Spleen (tissue), 7 donors: ENCODE measurements at regions not wholly inside any gene's neighbourhood (a gene's known extent, or its start where the extent isn't known, plus 50 kb on each side); places are given as distances from the start of the nearest gene placed in this dataset.
"Not testable (repeated sequence)": the region's sequence is repeated elsewhere in the genome, so short reads cannot be mapped to it uniquely, and the experiment has no call there.

ENCODE experiments used
- POLR2A ChIP-seq, 3 donors: fragments of 450-650 bp; IDR thresholded peaks; one replicate each; pipeline ENCODE4 v1.5.1; 2017; ENCODE audit warnings: antibody characterized with exemption in 3 of 3, mild to moderate bottlenecking in 1 of 3
- POLR2AphosphoS5 ChIP-seq, 3 donors: sonication (generic); formaldehyde crosslinking; IDR thresholded peaks; one replicate each; pipeline ENCODE4 v1.5.1; 2017; ENCODE audit warnings: antibody characterized with exemption in 3 of 3
- TF ChIP-seq, protein P1 (sequence below), 11 experiments: fragments of 200-600 bp in 7 of 11; fragments of 450-650 bp in 4 of 11; sonication (generic) in 4 of 11; IDR thresholded peaks in 8 of 11; conservative IDR thresholded peaks in 3 of 11; 1 replicate in 7 of 11; 2 replicates in 4 of 11; pipeline versions ENCODE4 v1.4.0 to v1.8.0; 2016 to 2021; ENCODE audit warnings: antibody characterized with exemption in 11 of 11, inconsistent platforms in 4 of 11, mild to moderate bottlenecking in 1 of 11
- donor health status: DM: no; HTN: no; CAD: no; lungs with moderate emphysema.
- donor health status: DM: no; HTN: no; CAD: no.
- donor health status: DM: no; HTN: no; CAD: no.

DNA sequence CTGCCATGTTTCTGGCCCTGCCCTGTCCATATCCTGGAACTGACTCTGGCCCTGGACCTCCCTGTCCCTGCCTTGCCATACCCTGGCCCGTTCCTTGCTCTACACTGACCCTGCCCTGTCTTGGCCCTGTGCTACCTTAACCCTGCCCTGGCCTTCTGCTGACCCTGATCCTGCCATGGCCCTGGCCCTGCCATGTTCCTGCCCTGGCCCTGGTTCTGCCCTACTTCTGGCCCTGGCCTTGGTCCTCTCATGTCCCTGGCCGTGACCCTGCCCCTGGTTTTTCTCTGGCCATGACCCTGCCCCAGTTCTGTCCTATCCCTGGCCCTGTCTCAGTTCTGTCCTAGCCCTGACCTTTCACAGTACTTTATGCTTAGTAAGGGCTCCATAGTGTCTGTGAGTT lies 2884.3 kb upstream of the TEKT4 start:
- TF ChIP-seq, protein P1, sequence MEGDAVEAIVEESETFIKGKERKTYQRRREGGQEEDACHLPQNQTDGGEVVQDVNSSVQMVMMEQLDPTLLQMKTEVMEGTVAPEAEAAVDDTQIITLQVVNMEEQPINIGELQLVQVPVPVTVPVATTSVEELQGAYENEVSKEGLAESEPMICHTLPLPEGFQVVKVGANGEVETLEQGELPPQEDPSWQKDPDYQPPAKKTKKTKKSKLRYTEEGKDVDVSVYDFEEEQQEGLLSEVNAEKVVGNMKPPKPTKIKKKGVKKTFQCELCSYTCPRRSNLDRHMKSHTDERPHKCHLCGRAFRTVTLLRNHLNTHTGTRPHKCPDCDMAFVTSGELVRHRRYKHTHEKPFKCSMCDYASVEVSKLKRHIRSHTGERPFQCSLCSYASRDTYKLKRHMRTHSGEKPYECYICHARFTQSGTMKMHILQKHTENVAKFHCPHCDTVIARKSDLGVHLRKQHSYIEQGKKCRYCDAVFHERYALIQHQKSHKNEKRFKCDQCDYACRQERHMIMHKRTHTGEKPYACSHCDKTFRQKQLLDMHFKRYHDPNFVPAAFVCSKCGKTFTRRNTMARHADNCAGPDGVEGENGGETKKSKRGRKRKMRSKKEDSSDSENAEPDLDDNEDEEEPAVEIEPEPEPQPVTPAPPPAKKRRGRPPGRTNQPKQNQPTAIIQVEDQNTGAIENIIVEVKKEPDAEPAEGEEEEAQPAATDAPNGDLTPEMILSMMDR (IDR thresholded peaks at IDR 0.05 in 8 of 11, conservative IDR thresholded peaks at IDR 0.05 in 3 of 11) = not testable (repeated sequence)
- not testable (repeated sequence) for TF ChIP-seq POLR2A, POLR2AphosphoS5 (IDR thresholded peaks at IDR 0.05)
